GM18868 (cell line): ENCODE measurements at regions not wholly inside any gene's neighbourhood (a gene's known extent, or its start where the extent isn't known, plus 50 kb on each side); places are given as distances from the start of the nearest gene placed in this dataset.
"Not testable (repeated sequence)": the region's sequence is repeated elsewhere in the genome, so short reads cannot be mapped to it uniquely, and the experiment has no call there.

Experiments
- ATAC-seq: cut with Tn5 transposase; IDR thresholded peaks from one replicate; pipeline ENCODE4 v1.9.1; 2021; ENCODE audit warnings: mild to moderate bottlenecking, moderate library complexity; ENCODE audit not compliant: unreplicated experiment

GRCh38 chr1:30085811-30086770, 637.3 kb downstream of the MATN1 start:
- ATAC-seq: no peak

DNA sequence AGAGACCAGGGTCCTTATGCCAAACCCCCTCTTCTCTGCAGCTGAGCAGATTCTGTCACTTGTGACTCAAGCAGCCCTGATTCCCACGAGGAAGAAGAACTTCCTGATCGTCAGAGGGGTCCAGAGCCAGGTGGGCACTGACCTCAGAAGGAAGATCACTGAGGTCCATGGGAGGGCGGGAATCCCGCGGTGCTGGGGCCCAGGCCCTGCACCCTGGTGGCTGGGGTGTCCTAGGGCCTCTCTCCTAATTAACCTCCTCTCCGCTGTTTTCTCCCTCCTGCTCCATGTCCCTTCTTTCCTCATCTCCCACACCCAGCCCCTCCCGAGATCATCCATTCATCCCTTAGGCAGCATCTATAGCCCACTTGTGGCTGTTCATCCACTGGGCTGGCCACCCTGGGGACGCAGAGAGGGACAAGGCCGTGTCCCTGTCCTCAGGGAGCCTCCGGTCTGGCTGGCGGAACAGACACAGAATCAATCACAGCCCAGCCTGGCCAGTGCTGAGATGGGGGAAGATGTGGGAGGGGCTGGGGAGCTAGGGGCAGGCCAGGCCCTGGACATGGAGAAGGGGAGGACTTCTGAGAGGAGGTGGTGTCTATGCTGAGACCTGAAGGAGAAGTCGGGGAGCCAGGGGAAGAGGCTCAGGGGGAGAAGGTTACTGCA, 638.3 kb downstream of the MATN1 start:
- no peak for ATAC-seq

DNA sequence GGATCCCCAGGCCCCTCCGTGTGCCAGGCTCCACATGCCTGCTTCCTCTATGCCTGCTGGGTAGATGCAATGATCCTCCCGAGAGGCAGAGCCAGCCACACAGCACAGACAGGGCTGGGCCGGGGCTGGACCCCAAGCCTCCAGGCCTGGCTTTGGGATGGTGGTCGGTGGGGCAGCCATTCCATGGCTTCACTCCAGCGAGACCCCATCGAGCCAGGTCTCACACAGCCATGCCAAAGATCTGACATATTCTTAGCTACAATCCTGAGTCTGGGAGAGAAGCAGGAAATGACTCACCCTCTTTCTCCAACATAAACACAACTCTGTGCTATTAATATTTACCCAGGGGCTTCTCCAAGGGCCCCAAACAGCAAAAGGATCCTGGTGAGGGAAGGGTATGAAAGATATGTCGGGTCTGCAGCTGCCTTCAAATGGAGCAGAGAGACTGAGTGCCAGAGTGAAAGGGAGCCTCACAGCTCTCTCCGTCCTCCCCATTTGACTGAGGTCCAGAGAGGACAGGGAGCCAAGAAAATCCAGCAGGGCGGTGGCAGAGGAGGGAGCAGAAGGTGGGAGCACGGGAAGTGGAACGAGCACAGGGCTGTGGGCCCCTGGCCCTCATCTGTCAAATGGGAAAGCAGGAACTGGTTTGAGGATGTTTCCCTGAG, 639.5 kb downstream of the MATN1 start:
- ATAC-seq: no peak

GRCh38 chr1:30081379-30082102, 641.8 kb downstream of the MATN1 start:
- no peak for ATAC-seq

- not testable (repeated sequence) for ATAC-seq
Observed at GRCh38 chr1:30075916-30076315, 647.5 kb downstream of the MATN1 start.

- ATAC-seq: no peak
Observed at GRCh38 chr1:30068787-30069472, 654.5 kb downstream of the MATN1 start.

- no peak for ATAC-seq
Observed at GRCh38 chr1:30064547-30064946, 658.8 kb downstream of the MATN1 start.

DNA sequence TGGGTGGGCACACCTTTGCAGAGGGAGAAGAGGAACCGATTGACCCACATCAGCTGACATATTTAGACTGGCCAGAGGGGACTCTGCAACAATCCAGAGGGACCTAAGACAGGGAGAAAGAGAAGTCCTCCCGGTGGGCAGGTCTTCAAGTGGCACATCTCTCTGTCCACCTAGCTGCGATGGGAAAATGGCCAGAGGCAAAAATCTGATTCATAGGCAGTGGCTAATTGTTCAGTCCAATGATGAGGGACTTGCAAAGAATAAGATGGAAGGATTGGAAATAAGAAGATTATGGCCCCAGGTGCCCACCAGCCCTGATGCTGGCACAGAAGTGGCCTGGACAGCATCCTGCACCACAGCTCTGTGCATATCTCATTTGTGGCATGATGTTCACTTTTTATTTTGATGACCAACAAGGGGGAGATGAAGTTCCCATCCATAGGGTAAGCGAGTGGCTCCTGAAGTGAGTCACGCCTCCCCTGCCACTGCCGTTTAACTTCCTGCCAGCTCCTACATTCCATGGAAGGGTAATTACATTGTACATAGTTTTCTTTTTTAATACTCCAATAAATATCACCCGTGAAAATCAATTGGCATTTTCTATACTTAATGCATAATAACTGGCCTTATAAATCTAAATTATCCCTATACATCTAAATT, 659.6 kb downstream of the MATN1 start:
- no peak for ATAC-seq

DNA sequence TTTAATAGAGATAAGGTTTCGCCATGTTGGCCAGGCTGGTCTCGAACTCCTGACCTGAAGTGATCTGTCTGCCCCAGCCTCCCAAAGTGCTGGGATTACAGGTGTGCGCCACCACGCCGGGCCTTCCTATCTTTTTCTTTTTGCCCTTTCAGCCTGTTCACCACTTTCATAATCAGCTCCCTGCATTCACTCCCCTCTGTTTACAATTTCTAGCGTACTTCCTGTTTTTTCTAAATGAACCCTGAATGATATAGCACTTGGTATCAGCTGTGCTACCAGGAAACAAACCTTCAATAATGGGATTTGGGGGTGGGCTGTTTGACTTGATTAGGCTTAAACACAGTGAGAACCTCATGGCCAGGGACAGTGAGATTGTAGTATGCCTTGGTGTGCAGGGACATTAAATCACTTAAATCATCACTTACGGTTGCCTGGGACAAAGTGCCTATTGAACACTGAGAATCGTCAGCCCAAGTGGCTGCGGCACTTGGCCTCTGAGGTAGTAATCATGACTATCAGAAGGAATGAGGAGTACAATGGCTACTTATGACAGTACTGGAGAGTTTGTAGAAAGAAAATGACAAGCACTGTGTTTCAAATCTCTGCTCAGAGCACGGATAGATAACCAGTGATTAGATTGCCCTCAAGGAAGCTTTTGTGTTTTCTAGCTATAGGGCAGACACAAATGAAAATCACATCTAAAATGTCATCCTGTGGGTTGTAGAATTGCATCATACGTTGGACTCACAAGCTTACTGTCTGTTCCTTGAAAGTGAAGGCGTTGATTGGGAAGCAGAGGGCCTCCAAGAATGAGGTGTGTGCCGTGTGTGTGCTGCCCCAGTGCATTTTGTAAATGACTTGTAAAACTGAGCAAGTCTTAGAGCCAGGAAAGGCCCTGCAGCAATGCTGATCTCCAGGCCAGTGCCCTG, 661.8 kb downstream of the MATN1 start:
- ATAC-seq: no peak

GRCh38 chr1:30060738-30061137, 662.6 kb downstream of the MATN1 start:
- ATAC-seq: no peak

DNA sequence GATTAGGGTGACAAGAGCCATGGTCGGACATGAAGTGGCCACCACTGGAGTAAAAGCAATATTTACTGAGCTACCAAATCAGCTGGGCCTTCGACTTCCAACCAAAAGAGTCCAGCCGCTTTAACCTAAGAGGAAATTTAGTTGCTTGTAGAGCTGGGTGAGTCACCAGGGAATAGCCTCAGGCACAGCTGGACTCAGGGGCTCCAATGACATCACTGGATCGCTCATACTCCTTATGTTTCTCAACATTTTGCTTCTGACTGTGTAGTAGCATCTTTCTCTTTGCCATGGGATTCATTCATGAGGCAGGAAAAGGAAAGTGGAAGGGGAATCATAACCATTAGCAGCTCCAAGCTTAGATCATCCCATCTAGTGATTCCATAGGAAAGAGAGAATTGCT, 664.4 kb downstream of the MATN1 start:
- no peak for ATAC-seq

DNA sequence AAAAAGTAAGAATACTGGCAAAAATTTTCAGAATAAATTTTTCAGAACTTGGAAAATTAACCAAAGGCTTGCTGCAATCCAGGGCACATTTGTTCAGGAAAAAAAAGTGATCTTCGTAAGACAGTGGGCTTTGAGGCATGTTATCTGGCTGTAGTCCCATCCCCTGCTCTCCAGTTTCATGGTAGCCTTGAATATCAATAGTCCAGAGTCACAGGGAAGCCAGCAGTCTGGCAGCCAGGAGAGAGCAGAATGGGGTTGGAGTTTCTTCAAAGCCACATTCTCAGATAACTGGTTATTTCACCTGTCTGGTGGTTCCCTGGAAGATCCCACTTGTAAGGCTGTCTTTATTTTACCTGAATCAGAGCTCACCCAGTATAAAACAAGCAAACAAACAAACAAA, 669.3 kb downstream of the MATN1 start:
- no peak for ATAC-seq

DNA sequence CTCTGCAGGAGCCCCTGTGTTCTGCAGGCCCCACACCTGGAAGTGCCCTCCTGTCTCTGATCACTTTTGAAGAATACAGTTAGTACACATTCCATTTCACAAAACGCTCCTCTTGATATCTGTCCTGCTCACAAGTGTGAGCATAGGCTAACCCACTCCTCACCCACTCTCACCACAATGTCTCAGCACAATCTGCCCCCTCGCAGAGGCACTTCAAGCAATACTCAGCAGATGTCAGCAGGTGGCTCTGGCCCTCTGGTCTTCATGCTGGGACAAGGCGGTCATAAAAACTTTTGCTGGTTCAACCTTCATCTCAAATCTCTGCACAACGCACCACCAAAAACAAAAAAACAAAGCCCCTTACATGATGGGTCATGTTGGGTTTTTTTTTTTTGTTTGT, 671.2 kb downstream of the MATN1 start:
- ATAC-seq: no peak

GRCh38 chr1:30051777-30052176, 671.6 kb downstream of the MATN1 start:
- ATAC-seq: no peak

GRCh38 chr1:30049748-30050296, 673.6 kb downstream of the MATN1 start:
- no peak for ATAC-seq

DNA sequence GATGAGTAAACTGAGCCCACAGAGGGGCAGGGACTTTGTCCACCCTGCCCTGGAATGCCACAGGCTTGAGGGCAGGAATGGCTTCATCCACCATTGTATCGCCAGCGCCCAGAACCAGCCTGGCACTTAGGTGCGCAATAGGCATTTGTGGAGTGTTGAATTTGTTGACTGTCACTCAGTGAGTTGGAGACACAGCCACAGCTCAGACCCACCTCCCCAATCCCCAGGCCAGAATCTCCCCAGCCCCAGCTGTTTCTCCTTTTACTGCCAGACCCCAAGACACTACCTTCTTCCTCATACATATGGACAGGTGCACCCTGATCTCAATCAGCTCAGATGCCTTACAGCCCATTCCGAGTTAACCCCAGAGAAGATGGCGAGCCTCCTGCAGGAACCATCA, 674.5 kb downstream of the MATN1 start:
- no peak for ATAC-seq

DNA sequence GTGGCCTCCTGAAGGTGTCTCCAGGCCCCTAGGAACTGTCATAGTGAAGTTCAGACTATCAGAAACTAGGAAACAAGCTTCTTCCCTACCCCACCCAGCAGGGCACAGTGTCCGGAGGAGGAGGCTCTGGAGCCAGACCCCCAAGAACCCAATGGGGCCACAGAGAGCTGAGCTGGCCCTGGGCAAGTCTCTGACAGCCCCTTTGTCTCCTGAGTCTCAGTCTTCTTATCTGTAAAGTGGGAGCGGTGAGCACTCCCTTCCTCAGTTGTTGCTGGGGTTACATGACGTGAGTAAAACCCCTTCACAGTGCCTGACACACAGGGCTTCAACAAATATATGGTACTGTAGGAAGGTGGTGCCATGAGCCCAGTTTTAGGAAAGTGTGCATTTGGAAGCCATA, 675.8 kb downstream of the MATN1 start:
- no peak for ATAC-seq

DNA sequence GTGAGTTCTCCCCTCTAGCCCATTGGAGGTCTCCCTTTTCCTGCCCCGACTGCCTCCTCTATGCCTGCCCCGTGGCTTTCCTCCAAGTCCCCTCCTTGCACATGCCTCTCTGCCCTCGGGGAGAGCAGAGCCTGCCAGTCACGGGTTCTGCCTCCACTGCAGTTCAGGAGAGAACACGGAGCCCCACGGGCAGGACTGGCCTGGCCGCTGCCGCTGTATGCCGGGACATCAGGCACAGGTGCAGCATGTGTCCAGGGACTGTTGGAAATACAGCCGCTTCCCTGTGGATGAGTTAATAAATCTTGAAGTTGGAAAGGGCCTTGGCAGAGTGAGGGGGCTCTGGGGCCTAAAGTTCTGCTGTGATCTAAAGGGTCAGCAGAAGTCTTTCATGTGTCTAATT, 676.6 kb downstream of the MATN1 start:
- no peak for ATAC-seq
